ENCODE measurements at regions not wholly inside any gene's neighbourhood (a gene's known extent, or its start where the extent isn't known, plus 50 kb on each side); places are given as distances from the start of the nearest gene placed in this dataset.

GRCh38 chr1:118711356-118711755 is 276.8 kb downstream of the TBX15 start:
- TF ChIP-seq SIN3A (IDR thresholded peaks at IDR 0.05; ENCODE audit: borderline replicate concordance, insufficient read depth, low read length) (no peak), REST (IDR thresholded peaks at IDR 0.05; ENCODE audit: insufficient read depth in 1 of 2, low read depth in 2 of 2, low read length in 2 of 2) (no peak), FOXP2 (optimal IDR thresholded peaks at IDR 0.05; ENCODE audit: borderline replicate concordance, extremely low read depth, extremely low read length, insufficient read depth) (no peak), POLR2AphosphoS5 (IDR thresholded peaks at IDR 0.05; ENCODE audit: low read depth, low read length) (no peak), TAF1 (IDR thresholded peaks at IDR 0.05; ENCODE audit: borderline replicate concordance, insufficient read depth, low read length) (no peak)

GRCh38 chr1:118698911-118699310 is 289.2 kb downstream of the TBX15 start:
- TF ChIP-seq SIN3A (IDR thresholded peaks at IDR 0.05; ENCODE audit: borderline replicate concordance, insufficient read depth, low read length) = no peak
- no peak for TF ChIP-seq TAF1 (IDR thresholded peaks at IDR 0.05; ENCODE audit: borderline replicate concordance, insufficient read depth, low read length)
- TF ChIP-seq REST (IDR thresholded peaks at IDR 0.05; ENCODE audit: insufficient read depth in 1 of 2, low read depth in 2 of 2, low read length in 2 of 2) = no peak
- no peak for TF ChIP-seq POLR2AphosphoS5 (IDR thresholded peaks at IDR 0.05; ENCODE audit: low read depth, low read length)
- no peak for TF ChIP-seq FOXP2 (optimal IDR thresholded peaks at IDR 0.05; ENCODE audit: borderline replicate concordance, extremely low read depth, extremely low read length, insufficient read depth)

DNA sequence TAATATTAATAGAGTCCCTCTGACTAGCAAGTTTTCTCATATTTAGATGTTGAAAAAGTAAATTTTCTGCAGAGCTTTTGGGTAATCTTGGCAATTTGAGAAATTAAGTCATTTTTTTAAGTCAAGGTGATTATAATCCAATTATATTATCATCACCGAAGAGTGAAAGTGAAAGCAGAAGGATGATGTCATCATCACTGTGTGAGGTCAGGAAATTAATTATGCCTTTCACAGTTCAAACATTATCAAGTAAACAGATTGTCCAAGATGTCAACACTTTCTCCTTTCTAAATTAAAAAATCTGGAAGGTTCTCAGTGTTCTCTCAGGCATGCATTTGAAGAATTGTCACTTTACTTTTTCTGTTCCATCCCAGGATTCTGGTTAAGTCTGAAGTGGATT is 296.0 kb downstream of the TBX15 start:
- TF ChIP-seq TAF1 (IDR thresholded peaks at IDR 0.05; ENCODE audit: borderline replicate concordance, insufficient read depth, low read length) (no peak), SIN3A (IDR thresholded peaks at IDR 0.05; ENCODE audit: borderline replicate concordance, insufficient read depth, low read length) (no peak)

DNA sequence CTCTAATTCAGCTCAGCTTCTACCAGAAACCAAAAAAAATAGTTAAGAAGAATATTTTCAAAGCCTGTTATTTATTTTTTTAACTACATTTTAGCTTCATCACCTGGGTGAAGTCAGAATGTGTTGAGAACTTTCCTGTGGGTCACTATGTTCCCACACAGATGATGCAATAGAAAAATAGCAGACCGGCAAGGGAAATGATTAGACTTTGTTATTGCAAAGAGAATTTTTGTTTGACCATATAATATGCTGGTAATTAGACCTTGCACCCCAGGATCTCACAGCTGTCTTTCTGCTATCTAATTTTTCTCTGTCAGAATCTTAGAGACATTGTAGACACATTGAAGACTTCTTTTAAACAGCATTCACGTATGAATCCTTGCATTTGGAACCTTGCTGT is 299.3 kb downstream of the TBX15 start:
- TF ChIP-seq FOXP2 (optimal IDR thresholded peaks at IDR 0.05; ENCODE audit: borderline replicate concordance, extremely low read depth, extremely low read length, insufficient read depth) = no peak
- TF ChIP-seq POLR2AphosphoS5 (IDR thresholded peaks at IDR 0.05; ENCODE audit: low read depth, low read length) = no peak
- no peak for TF ChIP-seq TAF1 (IDR thresholded peaks at IDR 0.05; ENCODE audit: borderline replicate concordance, insufficient read depth, low read length)
- TF ChIP-seq SIN3A (IDR thresholded peaks at IDR 0.05; ENCODE audit: borderline replicate concordance, insufficient read depth, low read length) = no peak
- no peak for TF ChIP-seq REST (IDR thresholded peaks at IDR 0.05; ENCODE audit: insufficient read depth in 1 of 2, low read depth in 2 of 2, low read length in 2 of 2)

DNA sequence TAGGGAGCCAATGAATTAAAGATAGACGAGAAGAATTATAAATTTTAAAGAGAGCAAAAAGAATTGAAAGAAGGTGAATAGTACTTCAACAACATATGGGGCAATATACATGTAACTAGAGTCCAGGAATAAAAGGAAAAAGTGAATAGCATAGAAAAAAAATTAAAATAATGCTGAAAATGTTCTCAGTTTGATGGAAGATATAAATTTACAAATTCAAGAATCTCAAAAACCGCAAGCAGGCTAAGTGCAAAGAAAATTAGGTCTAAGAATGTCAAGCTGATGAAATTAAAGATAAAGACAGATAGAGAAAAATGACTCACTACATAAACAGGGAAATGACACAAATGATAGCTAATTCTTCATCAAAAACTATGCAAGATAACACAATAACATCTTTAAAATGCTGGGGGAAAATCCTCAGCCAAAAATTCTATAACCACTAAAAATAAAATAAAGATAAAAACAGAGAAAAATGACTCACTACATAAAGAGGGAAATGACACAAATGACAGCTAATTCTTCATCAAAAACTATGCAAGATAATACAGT is 326.3 kb downstream of the TBX15 start:
- no peak for TF ChIP-seq TAF1 (IDR thresholded peaks at IDR 0.05; ENCODE audit: borderline replicate concordance, insufficient read depth, low read length)
- TF ChIP-seq FOXP2 (optimal IDR thresholded peaks at IDR 0.05; ENCODE audit: borderline replicate concordance, extremely low read depth, extremely low read length, insufficient read depth) = no peak
- TF ChIP-seq POLR2AphosphoS5 (IDR thresholded peaks at IDR 0.05; ENCODE audit: low read depth, low read length) = no peak

- TF ChIP-seq SIN3A (IDR thresholded peaks at IDR 0.05; ENCODE audit: borderline replicate concordance, insufficient read depth, low read length) (no peak), REST (IDR thresholded peaks at IDR 0.05; ENCODE audit: insufficient read depth in 1 of 2, low read depth in 2 of 2, low read length in 2 of 2) (no peak), FOXP2 (optimal IDR thresholded peaks at IDR 0.05; ENCODE audit: borderline replicate concordance, extremely low read depth, extremely low read length, insufficient read depth) (no peak), TAF1 (IDR thresholded peaks at IDR 0.05; ENCODE audit: borderline replicate concordance, insufficient read depth, low read length) (no peak), POLR2AphosphoS5 (IDR thresholded peaks at IDR 0.05; ENCODE audit: low read depth, low read length) (no peak)
Observed at GRCh38 chr1:118660769-118661168, 327.4 kb downstream of the TBX15 start.
